OCI-LY1 (cell line): ENCODE measurements at regions not wholly inside any gene's neighbourhood (a gene's known extent, or its start where the extent isn't known, plus 50 kb on each side); places are given as distances from the start of the nearest gene placed in this dataset.

Experiments used
- H2AFZ ChIP-seq: fragments of 200-600 bp; sonication (generic), shearing (Covaris generic); 2 replicates; pipeline ENCODE4 v1.6.0; 2014; ENCODE audit warnings: antibody characterized with exemption, mild to moderate bottlenecking, low read length
- H3F3A ChIP-seq: fragments of 200-600 bp; sonication (generic), shearing (Covaris generic); 2 replicates; pipeline ENCODE4 v1.6.0; 2014; ENCODE audit warnings: mild to moderate bottlenecking, antibody characterized with exemption, low read length, moderate library complexity; ENCODE audit not compliant: insufficient read depth
- H3K27ac ChIP-seq: fragments of 200-600 bp; sonication (generic); 2 replicates; pipeline ENCODE4 v1.5.1; 2014; ENCODE audit warnings: low read length, mixed run types, mild to moderate bottlenecking, low read depth; ENCODE audit not compliant: poor library complexity, severe bottlenecking
- H3K27me3 ChIP-seq: fragments of 200-600 bp; sonication (generic); 2 replicates; pipeline ENCODE4 v1.6.0; 2014; ENCODE audit warnings: antibody characterized with exemption, mild to moderate bottlenecking, low read length, moderate library complexity; ENCODE audit not compliant: insufficient read depth
- H3K36me3 ChIP-seq: fragments of 200-600 bp; sonication (generic); 2 replicates; pipeline ENCODE4 v1.6.1; 2014; ENCODE audit warnings: mild to moderate bottlenecking, antibody characterized with exemption, low read length, moderate library complexity, mixed read lengths; ENCODE audit not compliant: insufficient read depth
- H3K4me1 ChIP-seq: fragments of 200-600 bp; sonication (generic); 2 replicates; pipeline ENCODE4 v1.5.1; 2014; ENCODE audit warnings: mild to moderate bottlenecking, low read length, moderate library complexity; ENCODE audit not compliant: insufficient read depth, severe bottlenecking
- H3K4me2 ChIP-seq: fragments of 200-600 bp; sonication (generic), shearing (Covaris generic); 2 replicates; pipeline ENCODE4 v1.6.1; 2014; ENCODE audit warnings: low read length
- H3K4me3 ChIP-seq: fragments of 200-600 bp; sonication (generic); 2 replicates; pipeline ENCODE4 v1.5.1; 2014; ENCODE audit warnings: low read length, low read depth, mild to moderate bottlenecking, mixed read lengths; ENCODE audit not compliant: poor library complexity, severe bottlenecking
- H3K79me2 ChIP-seq: fragments of 200-600 bp; shearing (Covaris generic); 2 replicates; pipeline ENCODE4 v1.6.1; 2016; ENCODE audit warnings: mixed run types, low read length, mixed read lengths; ENCODE audit not compliant: insufficient read depth
- H3K9ac ChIP-seq: fragments of 200-600 bp; sonication (generic), shearing (Covaris generic); 2 replicates; pipeline ENCODE4 v1.6.1; 2014; ENCODE audit warnings: mild to moderate bottlenecking, low read length, mixed read lengths
- H3K9me2 ChIP-seq: fragments of 200-600 bp; sonication (generic), shearing (Covaris generic); 2 replicates; pipeline ENCODE4 v1.6.1; 2014; ENCODE audit warnings: low read depth, mild to moderate bottlenecking, low read length, mixed read lengths
- H3K9me3 ChIP-seq: fragments of 200-600 bp; shearing (Covaris generic); 2 replicates; pipeline ENCODE4 v1.6.1; 2014; ENCODE audit warnings: low read length, mixed read lengths
- H4K20me1 ChIP-seq: fragments of 200-600 bp; sonication (generic), shearing (Covaris generic); 2 replicates; pipeline ENCODE4 v1.6.0; 2016; ENCODE audit warnings: mild to moderate bottlenecking, low read length; ENCODE audit not compliant: insufficient read depth
- EZH2 ChIP-seq: fragments of 200-600 bp; sonication (generic), shearing (Covaris generic); IDR thresholded peaks from 2 replicates; pipeline ENCODE4 v1.8.0; 2017; ENCODE audit warnings: borderline replicate concordance, mixed run types, mild to moderate bottlenecking, antibody characterized with exemption, low read length, moderate library complexity, mixed read lengths
- TF ChIP-seq, protein P1 (sequence below): fragments of 200-600 bp; sonication (generic), shearing (Covaris generic); IDR thresholded peaks from 2 replicates; pipeline ENCODE4 v1.5.1; 2017; ENCODE audit warnings: mild to moderate bottlenecking, antibody characterized with exemption, low read length, moderate library complexity, mixed read lengths

DNA sequence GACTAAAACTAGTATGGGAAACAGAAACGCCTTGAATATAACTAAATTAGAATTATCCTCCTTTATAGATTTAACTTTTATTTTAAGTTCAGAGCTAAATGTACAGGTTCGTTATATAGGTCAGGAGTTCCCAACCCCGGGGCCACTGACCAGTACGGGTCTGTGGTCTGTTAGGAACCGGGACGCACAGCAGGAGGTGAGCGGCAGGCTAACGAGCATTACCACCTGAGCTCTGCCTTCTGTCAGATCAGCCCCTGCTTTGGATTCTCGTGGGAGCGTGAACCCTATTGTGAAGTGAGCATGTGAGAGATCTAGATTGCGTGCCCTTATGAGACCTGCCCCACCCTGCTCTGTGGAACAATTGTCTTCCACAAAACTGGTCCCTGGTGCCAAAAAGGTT is 51.0 kb downstream of the FAT4 start:
- Histone ChIP-seq H4K20me1 (no peaks in the 10 kb centered on the region), H3K27me3 (no peaks in the 10 kb centered on the region), H3K9ac (no peak overlapping the region), H3K9me2 (no peaks in the 10 kb centered on the region), H2AFZ (no peak overlapping the region), H3K27ac (no peak overlapping the region), H3K4me1 (no peaks in the 10 kb centered on the region), H3K9me3 (no peaks in the 10 kb centered on the region), H3K4me3 (no peak overlapping the region), H3K79me2 (no peaks in the 10 kb centered on the region), H3F3A (no peaks in the 10 kb centered on the region), H3K4me2 (no peak overlapping the region), H3K36me3 (no peaks in the 10 kb centered on the region)
- TF ChIP-seq EZH2, result no peak
- TF ChIP-seq, protein P1, sequence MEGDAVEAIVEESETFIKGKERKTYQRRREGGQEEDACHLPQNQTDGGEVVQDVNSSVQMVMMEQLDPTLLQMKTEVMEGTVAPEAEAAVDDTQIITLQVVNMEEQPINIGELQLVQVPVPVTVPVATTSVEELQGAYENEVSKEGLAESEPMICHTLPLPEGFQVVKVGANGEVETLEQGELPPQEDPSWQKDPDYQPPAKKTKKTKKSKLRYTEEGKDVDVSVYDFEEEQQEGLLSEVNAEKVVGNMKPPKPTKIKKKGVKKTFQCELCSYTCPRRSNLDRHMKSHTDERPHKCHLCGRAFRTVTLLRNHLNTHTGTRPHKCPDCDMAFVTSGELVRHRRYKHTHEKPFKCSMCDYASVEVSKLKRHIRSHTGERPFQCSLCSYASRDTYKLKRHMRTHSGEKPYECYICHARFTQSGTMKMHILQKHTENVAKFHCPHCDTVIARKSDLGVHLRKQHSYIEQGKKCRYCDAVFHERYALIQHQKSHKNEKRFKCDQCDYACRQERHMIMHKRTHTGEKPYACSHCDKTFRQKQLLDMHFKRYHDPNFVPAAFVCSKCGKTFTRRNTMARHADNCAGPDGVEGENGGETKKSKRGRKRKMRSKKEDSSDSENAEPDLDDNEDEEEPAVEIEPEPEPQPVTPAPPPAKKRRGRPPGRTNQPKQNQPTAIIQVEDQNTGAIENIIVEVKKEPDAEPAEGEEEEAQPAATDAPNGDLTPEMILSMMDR, result no peak

DNA sequence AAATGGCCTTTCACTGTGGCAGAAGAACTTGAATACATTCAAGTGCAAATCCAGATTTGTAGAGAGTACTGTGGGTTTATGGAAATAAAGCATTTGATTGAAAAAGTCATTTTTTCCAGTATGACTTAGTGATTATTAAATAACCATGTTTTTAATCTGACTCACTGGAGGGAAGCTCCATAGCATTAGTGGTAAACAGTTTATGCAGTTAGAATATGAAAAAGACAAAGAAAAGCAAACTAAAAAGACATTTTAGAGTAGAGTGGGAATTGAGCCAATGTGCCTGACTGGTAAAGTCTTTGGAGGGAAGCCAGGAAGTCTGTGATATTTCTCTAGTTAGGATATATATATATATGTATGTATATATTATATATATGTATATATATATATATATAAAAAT is 53.4 kb downstream of the FAT4 start:
- Histone ChIP-seq H3F3A (no peaks in the 10 kb centered on the region), H3K27ac (no peak overlapping the region), H4K20me1 (no peaks in the 10 kb centered on the region), H2AFZ (no peak overlapping the region), H3K9ac (no peak overlapping the region), H3K4me2 (no peak overlapping the region), H3K4me3 (no peak overlapping the region), H3K79me2 (no peaks in the 10 kb centered on the region), H3K9me3 (no peaks in the 10 kb centered on the region), H3K4me1 (no peaks in the 10 kb centered on the region), H3K36me3 (no peaks in the 10 kb centered on the region), H3K27me3 (no peaks in the 10 kb centered on the region), H3K9me2 (no peaks in the 10 kb centered on the region)
- TF ChIP-seq, protein P1, result no peak
- no peak for TF ChIP-seq EZH2

DNA sequence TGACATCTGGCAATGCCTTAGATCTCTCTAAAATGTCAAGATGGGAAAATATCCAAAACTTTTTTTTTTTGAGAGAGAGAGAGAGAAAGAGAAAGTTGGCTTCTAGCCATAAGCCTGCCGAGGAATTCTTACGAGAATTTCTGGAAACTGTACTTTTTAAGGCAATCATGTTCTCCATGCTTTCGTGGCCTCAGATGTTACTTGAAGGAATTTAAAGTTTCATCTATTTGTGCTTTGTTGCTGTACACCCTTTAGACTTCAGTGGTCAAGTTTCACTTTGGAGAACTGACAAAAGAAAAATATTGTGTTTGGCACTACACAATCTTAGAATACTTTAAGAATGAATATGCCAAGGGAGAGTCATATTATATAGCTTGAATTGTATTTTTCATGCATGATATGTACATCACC is 53.9 kb downstream of the FAT4 start:
- no peak overlapping the region for H3K4me2 ChIP-seq
- TF ChIP-seq EZH2, result no peak
- TF ChIP-seq, protein P1, result no peak
- no peaks in the 10 kb centered on the region for H3K79me2 ChIP-seq
- no peaks in the 10 kb centered on the region for H3K9me3 ChIP-seq
- H3K4me1 ChIP-seq, result no peaks in the 10 kb centered on the region
- no peaks in the 10 kb centered on the region for H3K36me3 ChIP-seq
- no peaks in the 10 kb centered on the region for H3K9me2 ChIP-seq
- H3F3A ChIP-seq, result no peaks in the 10 kb centered on the region
- H4K20me1 ChIP-seq, result no peaks in the 10 kb centered on the region
- no peak overlapping the region for H3K9ac ChIP-seq
- H3K27me3 ChIP-seq, result no peaks in the 10 kb centered on the region
- no peak overlapping the region for H3K27ac ChIP-seq
- no peak overlapping the region for H2AFZ ChIP-seq
- no peak overlapping the region for H3K4me3 ChIP-seq
